Peyer's patch (tissue), 4 donors: ENCODE measurements at regions not wholly inside any gene's neighbourhood (a gene's known extent, or its start where the extent isn't known, plus 50 kb on each side); places are given as distances from the start of the nearest gene placed in this dataset.

Source experiments
- POLR2A ChIP-seq, 2 donors: fragments of 450-650 bp; IDR thresholded peaks; one replicate each; pipeline ENCODE4 v1.5.1; 2017; ENCODE audit warnings: antibody characterized with exemption in 2 of 2, mild to moderate bottlenecking in 2 of 2, moderate library complexity in 2 of 2
- TF ChIP-seq, protein P1 (sequence below), 6 experiments: fragments of 450-650 bp in 4 of 6; fragments of 200-600 bp in 2 of 6; sonication (generic) in 1 of 6; IDR thresholded peaks; one replicate each; pipeline ENCODE4 v1.5.1; 2017 to 2019; ENCODE audit warnings: antibody characterized with exemption in 6 of 6, mild to moderate bottlenecking in 3 of 6, moderate library complexity in 1 of 6

DNA sequence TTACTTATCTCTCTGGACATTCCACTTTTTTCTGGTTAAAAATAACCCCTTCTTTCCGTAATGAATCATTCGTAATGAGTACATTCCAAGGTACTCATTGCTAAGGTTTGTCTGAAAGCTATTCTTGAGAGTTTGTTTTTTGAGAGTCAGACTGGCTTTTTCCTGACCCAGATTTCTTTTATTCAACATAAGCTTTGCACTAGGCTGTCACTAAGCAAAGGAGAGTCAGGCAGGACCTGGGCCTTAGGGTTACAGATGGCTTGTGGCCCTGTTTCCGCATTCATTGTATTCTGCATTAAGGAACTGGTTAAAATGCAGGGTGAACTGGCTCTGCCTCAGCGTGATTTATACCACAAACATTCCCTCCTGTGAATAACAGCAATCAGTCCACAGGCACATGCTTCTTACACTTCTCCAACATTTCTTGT is 84.1 kb downstream of the POM121L12 start:
- TF ChIP-seq, protein P1, sequence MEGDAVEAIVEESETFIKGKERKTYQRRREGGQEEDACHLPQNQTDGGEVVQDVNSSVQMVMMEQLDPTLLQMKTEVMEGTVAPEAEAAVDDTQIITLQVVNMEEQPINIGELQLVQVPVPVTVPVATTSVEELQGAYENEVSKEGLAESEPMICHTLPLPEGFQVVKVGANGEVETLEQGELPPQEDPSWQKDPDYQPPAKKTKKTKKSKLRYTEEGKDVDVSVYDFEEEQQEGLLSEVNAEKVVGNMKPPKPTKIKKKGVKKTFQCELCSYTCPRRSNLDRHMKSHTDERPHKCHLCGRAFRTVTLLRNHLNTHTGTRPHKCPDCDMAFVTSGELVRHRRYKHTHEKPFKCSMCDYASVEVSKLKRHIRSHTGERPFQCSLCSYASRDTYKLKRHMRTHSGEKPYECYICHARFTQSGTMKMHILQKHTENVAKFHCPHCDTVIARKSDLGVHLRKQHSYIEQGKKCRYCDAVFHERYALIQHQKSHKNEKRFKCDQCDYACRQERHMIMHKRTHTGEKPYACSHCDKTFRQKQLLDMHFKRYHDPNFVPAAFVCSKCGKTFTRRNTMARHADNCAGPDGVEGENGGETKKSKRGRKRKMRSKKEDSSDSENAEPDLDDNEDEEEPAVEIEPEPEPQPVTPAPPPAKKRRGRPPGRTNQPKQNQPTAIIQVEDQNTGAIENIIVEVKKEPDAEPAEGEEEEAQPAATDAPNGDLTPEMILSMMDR (IDR thresholded peaks at IDR 0.05), result no peak
- TF ChIP-seq POLR2A (IDR thresholded peaks at IDR 0.05), result no peak
